ENCODE measurements at regions not wholly inside any gene's neighbourhood (a gene's known extent, or its start where the extent isn't known, plus 50 kb on each side); places are given as distances from the start of the nearest gene placed in this dataset.
A peak's percentile ranks its signal among the peaks of the same experiment; 100 is the strongest.
"Not testable (repeated sequence)": the region's sequence is repeated elsewhere in the genome, so short reads cannot be mapped to it uniquely, and the experiment has no call there.

DNA sequence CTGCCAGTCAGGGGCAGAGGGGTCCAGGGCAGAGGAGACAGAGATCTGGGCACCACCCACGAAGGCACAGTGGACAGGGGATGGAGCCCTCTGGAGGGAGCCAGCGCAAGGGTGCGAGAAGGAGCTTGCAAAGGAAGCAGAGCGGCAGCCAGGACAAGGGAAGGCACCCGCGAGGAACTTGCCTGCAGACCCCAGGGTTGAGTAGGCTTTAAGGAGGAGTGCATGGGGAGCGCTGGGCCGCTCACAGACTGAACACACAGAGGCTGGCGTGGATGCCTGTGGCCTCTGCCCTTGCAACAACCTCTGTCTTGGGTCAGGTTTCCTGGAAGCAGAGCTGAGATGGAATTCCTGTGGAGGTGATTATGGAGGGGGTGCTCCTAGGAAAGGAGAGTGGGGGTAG is 374.4 kb downstream of the CNTNAP3B start:
- H3K27ac ChIP-seq; H3K9me3 ChIP-seq (replicated peaks in 1 of 3); intact Hi-C loops (cut with DNase I); DNase-seq; H3K4me3 ChIP-seq; H3K36me3 ChIP-seq (replicated peaks in 1 of 2); H3K27me3 ChIP-seq; H3K4me1 ChIP-seq (replicated peaks in 1 of 2): not testable (repeated sequence)
- 62 to 83% (median 80%) methylated on average over 6 to 7 of the region's 9 CpGs for WGBS, 4 donors

DNA sequence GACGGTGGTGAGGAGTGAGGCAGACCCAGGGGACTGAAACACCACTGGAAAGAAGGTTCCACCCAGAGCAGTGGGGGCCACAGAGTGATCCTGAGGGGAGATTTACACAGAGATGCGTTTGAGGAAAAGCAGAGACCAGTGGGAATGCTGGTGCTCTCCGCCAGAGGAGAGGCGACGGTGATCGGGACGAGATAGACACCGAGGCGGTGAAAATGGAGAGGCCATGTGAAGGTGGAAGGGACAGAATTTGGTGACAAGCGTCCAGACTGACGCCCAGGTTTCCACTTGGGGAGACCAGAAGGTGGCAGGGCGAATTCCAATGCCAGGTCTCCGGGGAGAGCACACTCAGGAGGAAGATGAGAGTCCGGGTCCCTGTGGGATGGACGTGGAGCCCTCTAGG is 374.8 kb downstream of the CNTNAP3B start:
- H3K36me3 ChIP-seq (replicated peaks in 1 of 2); DNase-seq; H3K4me3 ChIP-seq; intact Hi-C loops (cut with DNase I); H3K4me1 ChIP-seq (replicated peaks in 1 of 2); H3K27me3 ChIP-seq; H3K9me3 ChIP-seq (replicated peaks in 1 of 3); H3K27ac ChIP-seq: not testable (repeated sequence)
- WGBS, 4 donors, result 86 to 90% (median 88%) methylated on average over 9 to 12 of the region's 15 CpGs

DNA sequence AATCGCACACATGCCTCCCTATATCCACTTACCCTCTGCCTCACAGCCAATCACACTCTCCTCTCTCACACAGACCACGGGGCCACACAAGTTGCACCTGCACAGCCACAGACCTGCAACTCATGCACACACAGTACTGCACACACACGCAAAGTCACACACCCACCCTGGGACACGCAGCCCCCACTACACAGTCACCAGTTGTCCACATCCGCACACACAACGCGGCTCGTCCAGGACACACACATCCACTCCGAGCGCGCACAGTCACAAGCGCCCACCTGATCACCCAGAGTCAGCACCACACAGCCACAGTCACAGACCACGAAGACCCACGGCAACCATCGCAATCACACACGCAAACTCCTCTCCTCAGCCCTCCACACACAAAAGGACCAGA is 387.3 kb downstream of the CNTNAP3B start:
- H3K4me3 ChIP-seq; H3K9me3 ChIP-seq (replicated peaks in 1 of 3); H3K27me3 ChIP-seq; H3K4me1 ChIP-seq (replicated peaks in 1 of 2); H3K36me3 ChIP-seq (replicated peaks in 1 of 2); intact Hi-C loops (cut with DNase I); H3K27ac ChIP-seq; DNase-seq: not testable (repeated sequence)
- WGBS, 4 donors, result 94 to 99% methylated on average over 8 to 10 of the region's 16 CpGs; no CpG with 5 or more reads in 2 of the 4 donors

DNA sequence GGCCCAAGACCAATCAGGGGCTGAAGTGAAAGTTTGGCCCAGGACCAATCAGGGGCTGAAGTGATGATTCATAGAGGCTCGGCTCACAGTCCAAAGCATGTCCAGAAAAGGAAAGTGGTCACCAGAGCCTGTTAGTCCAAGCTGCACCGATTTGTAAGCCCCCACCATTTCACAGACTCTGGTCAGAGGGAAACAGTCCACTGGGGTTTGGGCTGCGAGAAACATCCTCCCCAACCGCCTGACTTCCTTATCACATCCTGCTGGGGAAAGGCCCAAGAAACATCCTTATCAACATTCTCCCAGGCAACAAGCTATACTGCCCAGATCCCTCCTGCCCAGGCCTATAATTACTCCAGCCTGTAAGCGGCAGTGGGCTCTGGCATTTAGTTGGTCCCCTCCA is 388.1 kb downstream of the CNTNAP3B start:
- H3K27ac ChIP-seq, result not testable (repeated sequence)

DNA sequence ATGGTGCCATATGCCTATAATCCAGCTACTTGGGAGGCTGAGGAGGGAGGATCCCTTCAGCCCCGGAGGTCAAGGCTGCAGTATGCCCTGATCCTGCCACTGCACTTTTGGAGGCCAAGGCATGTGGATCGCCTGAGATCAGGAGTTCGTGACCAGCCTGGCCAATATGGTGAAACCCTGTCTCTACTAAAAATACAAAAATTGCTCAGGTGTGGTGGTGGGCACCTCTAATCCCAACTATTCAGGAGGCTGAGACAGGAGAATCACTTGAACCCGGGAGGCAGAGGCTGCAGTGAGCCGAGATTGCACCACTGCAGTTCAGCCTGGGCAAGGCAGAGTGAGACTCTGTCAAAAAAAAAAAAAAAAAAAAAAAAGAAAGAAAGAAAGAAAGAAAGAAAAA is 390.5 kb downstream of the CNTNAP3B start:
- H3K36me3 ChIP-seq (replicated peaks in 1 of 2); H3K27ac ChIP-seq; H3K4me3 ChIP-seq; DNase-seq; intact Hi-C loops (cut with DNase I); H3K9me3 ChIP-seq (replicated peaks in 1 of 3); H3K27me3 ChIP-seq; H3K4me1 ChIP-seq (replicated peaks in 1 of 2): not testable (repeated sequence)
- 86 to 96% (median 89%) methylated on average over 4 to 5 of the region's 5 CpGs for WGBS, 4 donors

More for the DNA sequence above, 388.1 kb downstream of the CNTNAP3B start:
- intact Hi-C loops (cut with DNase I); H3K4me3 ChIP-seq; H3K27me3 ChIP-seq; H3K4me1 ChIP-seq (replicated peaks in 1 of 2); H3K9me3 ChIP-seq (replicated peaks in 1 of 3); H3K36me3 ChIP-seq (replicated peaks in 1 of 2): not testable (repeated sequence)
- WGBS, 4 donors, result 25 to 39% (median 29%) methylated on average over 3 of the region's 5 CpGs; no CpG with 5 or more reads in 1 of the 4 donors
- peak in 3 of 7 donors; percentile 19 to 58 (median 25) for DNase-seq

DNA sequence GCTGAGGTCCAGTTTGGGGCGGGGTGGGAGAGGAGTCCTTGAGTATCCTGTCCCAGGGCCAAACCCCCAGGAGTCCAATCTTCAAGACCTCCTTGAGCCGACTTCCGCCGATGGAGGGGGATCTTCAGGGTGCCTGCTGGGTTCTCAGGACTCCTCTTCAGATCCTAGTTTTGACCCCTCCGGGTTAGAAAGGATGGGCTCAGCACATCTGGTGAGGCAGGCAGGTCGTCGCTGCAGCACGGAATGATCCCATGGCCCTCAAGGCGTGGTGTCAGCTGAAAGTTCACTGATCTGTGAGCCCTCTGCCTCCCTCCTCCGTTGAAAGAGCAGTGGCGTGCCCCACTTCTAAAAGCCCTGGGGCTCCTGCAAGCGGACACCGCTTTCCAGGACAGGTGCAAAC is 430.0 kb downstream of the CNTNAP3B start:
- H3K9me3 ChIP-seq (replicated peaks in 1 of 3); DNase-seq; intact Hi-C loops (cut with DNase I); H3K27me3 ChIP-seq; H3K4me1 ChIP-seq (replicated peaks in 1 of 2); H3K36me3 ChIP-seq (replicated peaks in 1 of 2); H3K4me3 ChIP-seq; H3K27ac ChIP-seq: not testable (repeated sequence)
- 87 to 97% (median 91%) methylated on average over 3 to 10 of the region's 13 CpGs for WGBS, 4 donors

DNA sequence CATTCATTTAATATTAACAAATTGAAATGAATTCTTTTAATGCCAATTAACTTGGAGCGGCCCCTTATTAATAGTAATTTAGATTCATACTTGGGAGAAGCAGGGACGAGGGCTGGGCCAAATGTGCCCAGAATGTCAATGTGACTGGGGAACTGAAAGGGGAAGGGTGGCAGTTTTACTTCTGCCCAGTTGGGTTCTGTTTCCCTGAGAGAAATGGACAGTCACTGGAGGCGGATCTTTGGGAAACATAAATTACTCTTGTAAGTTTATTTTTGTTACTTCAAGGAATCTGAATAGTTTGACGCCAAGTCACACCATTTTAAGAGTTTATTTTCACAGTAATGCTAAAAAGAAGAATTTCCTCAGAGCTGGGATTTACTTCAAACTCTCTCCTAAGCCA is 432.1 kb downstream of the CNTNAP3B start:
- intact Hi-C loops (cut with DNase I); H3K36me3 ChIP-seq (replicated peaks in 1 of 2); H3K4me1 ChIP-seq (replicated peaks in 1 of 2); DNase-seq; H3K4me3 ChIP-seq; H3K9me3 ChIP-seq (replicated peaks in 1 of 3); H3K27me3 ChIP-seq: not testable (repeated sequence)
- WGBS, 4 donors, result 23 to 63% (median 48%) methylated on average over 3 to 4 of the region's 4 CpGs
- H3K27ac ChIP-seq, result peak overlapping the region in 1 of 5 donors; percentile 34

DNA sequence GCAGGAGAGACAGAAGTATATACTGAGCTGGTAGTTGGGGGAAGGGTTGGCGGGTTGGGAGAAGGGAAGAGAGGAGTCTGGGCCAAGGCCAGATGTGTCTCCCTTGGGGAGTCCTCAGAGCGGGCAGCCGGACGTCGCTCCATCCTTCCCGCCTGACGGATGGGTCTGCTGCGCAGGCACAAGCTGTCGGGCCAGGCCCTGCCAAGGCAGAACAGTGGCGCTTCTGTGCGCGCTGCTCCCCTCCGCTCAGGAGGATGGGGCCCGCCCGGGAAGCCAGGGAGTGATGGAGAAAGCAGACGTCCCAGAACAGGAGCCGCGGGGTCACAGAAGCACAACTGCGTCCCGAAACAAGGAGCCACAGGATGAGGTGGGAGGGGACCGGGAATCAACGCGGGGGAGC is 449.9 kb downstream of the CNTNAP3B start:
- H3K4me1 ChIP-seq (replicated peaks in 1 of 2); H3K36me3 ChIP-seq (replicated peaks in 1 of 2); H3K27me3 ChIP-seq; intact Hi-C loops (cut with DNase I); H3K9me3 ChIP-seq (replicated peaks in 1 of 3); H3K27ac ChIP-seq; DNase-seq; H3K4me3 ChIP-seq: not testable (repeated sequence)
- WGBS, 4 donors, result 2 to 67% methylated on average over 1 to 15 of the region's 23 CpGs; no CpG with 5 or more reads in 2 of the 4 donors

DNA sequence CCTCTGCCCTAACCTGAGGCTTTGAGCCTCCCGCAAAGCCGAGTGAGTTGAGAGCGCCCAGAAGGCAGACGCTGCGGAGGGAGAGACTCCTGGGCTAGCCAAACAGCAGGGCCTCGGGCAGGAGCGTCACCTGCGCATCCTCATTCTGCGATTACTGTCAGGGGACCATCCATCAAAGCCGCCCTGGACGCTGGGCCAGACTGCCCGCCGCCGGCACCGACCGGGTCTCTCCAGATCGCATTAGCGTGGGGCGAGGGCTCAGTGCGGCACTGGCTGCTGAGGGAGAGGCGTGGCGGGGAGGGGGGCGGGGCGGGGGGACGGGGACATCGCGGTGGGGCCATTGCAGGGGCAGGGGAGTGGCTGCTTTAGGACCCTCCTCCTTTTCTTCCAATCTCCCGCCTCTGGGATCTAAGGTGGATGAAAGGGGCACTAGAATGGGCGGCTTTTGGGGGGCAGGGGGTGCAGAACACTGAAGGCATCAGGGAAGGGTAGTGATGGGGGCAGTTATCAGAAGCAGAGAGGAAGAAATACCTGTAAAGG is 465.7 kb downstream of the CNTNAP3B start:
- 11% methylated on average over 17 to 18 of the region's 29 CpGs; no CpG with 5 or more reads in 2 of the 4 donors for WGBS, 4 donors
- H3K4me3 ChIP-seq; H3K4me1 ChIP-seq (replicated peaks in 1 of 2); DNase-seq; H3K27me3 ChIP-seq; H3K36me3 ChIP-seq (replicated peaks in 1 of 2); H3K9me3 ChIP-seq (replicated peaks in 1 of 3); H3K27ac ChIP-seq; intact Hi-C loops (cut with DNase I): not testable (repeated sequence)

DNA sequence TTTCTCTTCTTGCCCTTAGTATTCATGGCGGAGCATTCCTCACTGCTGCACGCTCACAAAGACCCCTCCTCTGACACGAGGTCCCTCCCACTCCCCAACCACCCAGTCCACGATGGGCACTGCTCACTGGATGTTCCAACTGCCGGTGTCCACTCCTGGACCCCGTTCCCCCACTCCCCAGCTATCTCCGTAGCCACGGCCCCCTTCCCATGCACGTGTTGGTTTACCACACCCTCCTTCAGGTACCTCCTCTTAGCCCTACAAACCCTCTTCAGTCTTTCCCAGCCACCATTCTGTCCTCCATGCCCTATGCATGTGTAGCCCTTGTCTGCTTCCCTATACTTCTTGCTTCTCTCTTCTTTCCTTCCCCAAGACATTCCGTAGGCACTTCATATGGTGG is 469.6 kb upstream of the ZNG1F start:
- DNase-seq; H3K4me3 ChIP-seq; H3K27ac ChIP-seq; intact Hi-C loops (cut with DNase I); H3K4me1 ChIP-seq (replicated peaks in 1 of 2); H3K36me3 ChIP-seq (replicated peaks in 1 of 2); H3K9me3 ChIP-seq (replicated peaks in 1 of 3); H3K27me3 ChIP-seq: not testable (repeated sequence)
- 68 to 95% (median 88%) methylated on average over 1 to 5 of the region's 10 CpGs for WGBS, 4 donors

DNA sequence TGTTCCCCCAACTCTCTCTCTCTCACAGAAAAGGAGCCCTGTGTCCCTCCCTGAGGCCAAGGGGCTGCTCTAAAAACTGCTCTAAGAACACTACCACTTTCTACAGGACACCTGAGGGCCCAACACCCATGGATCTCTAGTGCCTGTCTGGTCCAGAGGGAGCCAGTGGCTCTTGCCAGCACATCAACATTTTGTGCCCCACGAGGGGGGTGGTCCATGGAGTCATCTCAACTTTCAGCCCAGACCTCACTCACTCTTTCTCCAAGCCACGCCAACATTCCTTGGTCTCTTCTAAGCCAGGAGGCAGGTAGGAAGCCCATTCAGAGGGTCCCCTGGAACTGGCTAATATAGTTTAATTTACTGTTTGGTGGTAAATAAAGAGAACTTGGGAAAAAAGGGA is 469.0 kb upstream of the ZNG1F start:
- H3K36me3 ChIP-seq (replicated peaks in 1 of 2); H3K9me3 ChIP-seq (replicated peaks in 1 of 3); H3K4me3 ChIP-seq; DNase-seq; H3K4me1 ChIP-seq (replicated peaks in 1 of 2); H3K27me3 ChIP-seq; intact Hi-C loops (cut with DNase I); H3K27ac ChIP-seq: not testable (repeated sequence)
- 42 to 83% (median 74%) methylated on average over 2 of the region's 2 CpGs for WGBS, 4 donors

DNA sequence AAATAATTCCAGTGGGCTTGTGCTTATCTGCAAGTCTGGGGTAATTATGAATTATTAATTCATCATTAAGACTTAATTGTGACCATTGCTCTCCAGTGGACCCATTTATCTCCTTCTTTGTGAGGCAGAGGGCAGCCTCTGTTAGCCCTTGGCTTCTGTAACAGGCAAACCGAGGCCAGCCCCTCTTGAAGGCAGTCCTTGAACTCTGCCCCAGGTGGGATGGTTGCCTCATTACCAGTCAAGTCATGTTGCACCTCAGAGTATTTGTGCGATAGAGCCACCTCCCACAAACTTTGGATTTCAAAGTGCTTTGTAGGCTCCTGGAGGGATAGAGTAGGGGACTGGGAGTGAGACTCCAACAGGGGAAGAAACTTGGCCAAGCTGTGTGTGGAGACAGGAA is 468.0 kb upstream of the ZNG1F start:
- H3K4me3 ChIP-seq; intact Hi-C loops (cut with DNase I); H3K4me1 ChIP-seq (replicated peaks in 1 of 2); H3K27me3 ChIP-seq; H3K9me3 ChIP-seq (replicated peaks in 1 of 3); DNase-seq; H3K27ac ChIP-seq; H3K36me3 ChIP-seq (replicated peaks in 1 of 2): not testable (repeated sequence)
- 87 to 100% (median 90%) methylated on average over 1 to 2 of the region's 2 CpGs for WGBS, 4 donors

Data from adrenal gland (tissue), 9 donors.